HG03159 (cell line): ENCODE measurements at regions not wholly inside any gene's neighbourhood (a gene's known extent, or its start where the extent isn't known, plus 50 kb on each side); places are given as distances from the start of the nearest gene placed in this dataset.
"Not testable (repeated sequence)": the region's sequence is repeated elsewhere in the genome, so short reads cannot be mapped to it uniquely, and the experiment has no call there.

Source experiments
- ATAC-seq: cut with Tn5 transposase; IDR thresholded peaks from one replicate; pipeline ENCODE4 v1.9.1; 2021; ENCODE audit warnings: mild to moderate bottlenecking, moderate library complexity; ENCODE audit not compliant: unreplicated experiment

- ATAC-seq = no peak
Observed at GRCh38 chr12:20017802-20018201, 350.5 kb upstream of the PDE3A start.

DNA sequence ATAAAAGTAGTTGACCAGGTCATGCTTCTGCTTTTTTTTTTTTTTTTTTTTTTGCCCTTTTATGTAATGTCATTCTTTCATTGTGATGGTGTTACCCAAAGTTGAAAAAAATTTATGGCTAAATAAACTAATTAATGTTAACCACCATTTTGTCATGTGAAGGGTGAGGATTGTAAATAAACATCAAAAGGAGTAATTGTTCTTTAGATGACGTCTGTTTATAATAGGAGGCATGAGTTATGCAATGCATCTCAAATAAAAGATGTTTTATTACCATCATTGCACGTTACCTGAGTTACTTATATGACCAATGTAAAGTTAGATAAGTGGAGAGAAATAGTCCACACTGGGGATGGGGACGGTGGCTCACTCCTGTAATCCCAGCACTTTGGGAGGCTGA, 349.9 kb upstream of the PDE3A start:
- no peak for ATAC-seq

GRCh38 chr12:20024194-20024593, 344.1 kb upstream of the PDE3A start:
- no peak for ATAC-seq

- ATAC-seq = no peak
Observed at GRCh38 chr12:20028033-20028432, 340.3 kb upstream of the PDE3A start.

DNA sequence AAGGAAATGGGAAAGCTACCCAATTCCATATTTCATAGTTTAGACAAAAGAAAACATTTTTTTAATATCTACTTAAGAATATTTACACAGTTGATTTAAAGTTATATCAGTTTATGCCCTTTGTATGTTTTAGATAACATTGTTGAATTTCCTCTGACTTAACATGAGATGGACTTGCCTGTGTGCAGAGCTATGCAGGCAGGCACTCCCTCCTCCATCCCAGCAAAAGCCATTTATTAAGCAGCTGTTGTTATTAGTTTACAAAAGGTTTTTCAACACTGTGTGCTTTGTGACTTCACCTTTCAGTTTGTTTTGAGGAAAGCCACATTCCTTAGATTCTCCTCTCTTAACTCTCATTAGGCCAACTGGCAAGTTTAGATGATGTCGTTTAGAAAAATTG, 337.5 kb upstream of the PDE3A start:
- no peak for ATAC-seq

GRCh38 chr12:20039562-20039961, 328.8 kb upstream of the PDE3A start:
- no peak for ATAC-seq

GRCh38 chr12:20040184-20040583, 328.2 kb upstream of the PDE3A start:
- ATAC-seq = no peak

DNA sequence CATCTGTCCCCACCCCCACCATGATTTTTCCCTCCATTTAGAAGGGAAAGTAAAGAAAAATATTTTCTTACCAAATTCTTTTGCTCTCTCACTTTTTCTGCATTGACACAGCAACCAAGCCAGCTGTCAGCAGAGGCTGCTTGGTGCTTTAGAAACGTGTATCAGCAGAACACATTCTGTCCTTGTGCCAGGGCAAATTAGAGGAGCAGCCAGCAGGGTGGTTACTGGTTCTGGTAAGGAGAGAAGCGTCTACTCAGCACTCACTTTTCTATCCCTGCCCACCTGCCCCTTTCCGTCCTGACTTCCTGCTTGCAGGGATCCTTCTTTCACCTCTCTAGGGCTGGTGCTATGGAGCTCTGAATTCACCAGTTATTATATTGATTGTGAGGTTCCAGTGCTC, 327.5 kb upstream of the PDE3A start:
- no peak for ATAC-seq

DNA sequence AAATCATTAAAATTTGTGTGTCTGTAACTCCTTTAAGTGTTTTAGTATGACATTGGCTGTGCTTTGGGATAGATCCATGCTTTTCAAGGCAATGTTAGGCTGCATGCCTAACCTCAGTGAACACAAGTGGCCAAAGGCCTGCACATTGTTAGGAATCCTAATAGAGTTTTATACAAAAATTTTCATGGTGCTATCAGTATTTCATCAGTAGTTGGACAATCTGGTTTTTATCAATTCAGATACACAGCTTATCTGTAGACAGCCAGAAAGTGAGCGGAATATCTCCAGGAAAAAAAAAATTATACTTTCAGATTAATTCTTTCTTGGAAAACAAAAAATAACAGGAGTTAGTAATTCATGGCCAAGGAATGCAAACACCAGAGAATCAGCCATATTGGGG, 324.0 kb upstream of the PDE3A start:
- no peak for ATAC-seq

- ATAC-seq = no peak
Observed at GRCh38 chr12:20044846-20045245, 323.5 kb upstream of the PDE3A start.

GRCh38 chr12:20047901-20048300, 320.4 kb upstream of the PDE3A start:
- no peak for ATAC-seq

DNA sequence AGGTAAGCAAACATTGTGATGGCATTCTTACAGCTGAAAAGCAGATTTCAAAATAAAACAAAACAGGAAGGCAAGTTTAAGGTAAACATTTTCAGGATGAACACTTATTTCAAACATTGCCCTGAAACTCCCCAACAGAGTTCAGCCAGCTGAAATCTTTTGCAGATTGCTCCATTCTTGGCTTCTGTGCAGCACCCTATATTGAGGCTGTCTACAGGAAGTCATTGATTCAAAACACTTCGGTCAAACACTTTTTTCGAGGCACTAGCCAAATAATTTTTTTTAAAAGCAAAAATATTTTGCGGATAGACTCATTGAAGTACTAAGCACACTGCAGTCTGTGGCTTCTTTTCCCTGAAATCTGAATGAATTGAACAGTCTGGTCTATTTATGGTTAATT, 318.1 kb upstream of the PDE3A start:
- no peak for ATAC-seq

DNA sequence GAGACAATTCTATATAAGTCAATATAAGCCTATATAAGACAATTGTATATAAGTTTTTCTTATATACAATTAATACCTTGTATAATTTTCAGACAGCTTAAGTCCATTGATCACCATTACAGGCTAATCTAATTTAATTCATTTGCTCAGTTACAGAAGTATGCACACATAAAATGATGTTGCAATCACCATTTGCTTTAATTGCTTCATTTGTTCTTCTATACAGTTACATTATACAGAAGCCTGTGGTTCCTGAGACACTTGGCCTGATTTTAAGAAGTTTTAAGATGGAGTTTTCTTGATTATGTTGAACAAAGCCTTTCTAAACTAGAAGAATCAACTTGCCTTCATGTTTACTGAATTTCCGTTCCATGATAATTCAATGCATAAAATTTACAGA, 314.6 kb upstream of the PDE3A start:
- ATAC-seq = no peak

GRCh38 chr12:20055856-20056255, 312.5 kb upstream of the PDE3A start:
- no peak for ATAC-seq

DNA sequence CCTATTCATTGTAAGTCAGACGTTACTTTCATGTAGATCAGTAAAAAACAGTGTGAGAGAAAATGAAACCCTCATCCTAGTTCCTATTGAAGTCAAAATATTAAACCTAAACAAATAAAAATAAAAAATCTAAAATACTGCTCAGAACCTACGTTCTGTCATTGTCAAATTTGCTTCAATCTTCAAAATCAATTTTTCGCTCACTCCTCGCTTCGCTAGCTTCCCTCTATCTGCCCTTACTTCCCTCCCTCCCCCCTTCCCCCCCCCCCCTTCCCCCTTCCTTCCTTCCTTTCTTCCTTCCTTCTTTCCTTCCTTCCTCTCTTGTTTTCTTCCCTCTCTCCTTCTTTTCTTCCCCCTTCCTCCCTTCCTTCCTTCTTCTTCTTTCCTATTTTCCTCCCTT, 310.9 kb upstream of the PDE3A start:
- ATAC-seq = no peak

GRCh38 chr12:20063116-20063515, 305.2 kb upstream of the PDE3A start:
- no peak for ATAC-seq

DNA sequence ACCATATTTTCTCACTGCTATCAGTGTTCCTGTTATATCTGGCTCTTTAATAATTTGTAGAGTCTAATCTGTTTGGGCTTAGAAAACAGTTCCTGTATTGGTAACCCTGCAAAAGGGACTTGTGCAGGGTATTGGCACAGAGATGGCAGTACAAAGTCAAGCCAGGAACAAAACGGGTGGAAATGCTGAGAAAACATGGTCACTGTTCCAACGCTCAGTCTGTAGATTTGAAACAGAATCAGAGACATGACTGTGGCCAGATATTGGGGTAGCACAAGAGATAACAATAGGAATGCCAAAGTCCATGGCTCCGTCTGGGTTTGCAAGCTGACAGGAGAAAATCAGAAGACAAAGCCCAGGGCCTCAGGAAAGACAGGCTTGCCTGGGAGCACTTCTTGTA, 290.7 kb upstream of the PDE3A start:
- ATAC-seq = no peak

DNA sequence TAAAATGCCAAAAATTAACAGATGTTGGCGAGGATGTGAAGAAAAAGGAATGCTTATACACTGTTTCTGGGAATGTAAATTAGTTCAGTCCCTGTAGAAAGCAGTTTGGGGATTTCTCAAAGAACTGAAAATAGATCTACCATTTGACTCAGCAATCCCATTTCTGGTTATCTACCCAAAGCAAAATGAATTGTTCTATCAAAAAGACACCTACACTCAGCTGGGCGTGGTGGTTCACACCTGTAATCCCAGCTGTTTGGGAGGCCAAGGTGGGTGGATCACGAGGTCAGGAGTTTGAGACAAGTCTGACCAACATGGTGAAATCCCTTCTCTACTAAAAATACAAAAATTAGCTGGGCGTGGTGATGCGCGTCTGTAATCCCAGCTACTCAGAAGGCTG, 279.3 kb upstream of the PDE3A start:
- ATAC-seq = no peak

- not testable (repeated sequence) for ATAC-seq
Observed at GRCh38 chr12:20093190-20093810, 275.0 kb upstream of the PDE3A start.

- no peak for ATAC-seq
Observed at GRCh38 chr12:20096430-20096829, 271.9 kb upstream of the PDE3A start.

GRCh38 chr12:20097626-20098025, 270.7 kb upstream of the PDE3A start:
- no peak for ATAC-seq

GRCh38 chr12:20099395-20100183, 268.7 kb upstream of the PDE3A start:
- ATAC-seq = no peak

- ATAC-seq = no peak
Observed at GRCh38 chr12:20101046-20101445, 267.3 kb upstream of the PDE3A start.
